Pancreas (tissue), 10 donors: ENCODE measurements at regions not wholly inside any gene's neighbourhood (a gene's known extent, or its start where the extent isn't known, plus 50 kb on each side); places are given as distances from the start of the nearest gene placed in this dataset.

Source experiments
- ATAC-seq, 4 donors: fragments of 200-7000 bp; cut with Tn5 transposase; one replicate each; pipeline versions ENCODE4 v1.8.0 to v1.9.1; 2020; ENCODE audit warnings: mild to moderate bottlenecking in 4 of 4, moderate library complexity in 4 of 4
- DNase-seq, 6 donors: peaks; one replicate each; pipeline ENCODE4 v3.0.0-alpha.2; 2020
- FAIRE-seq: peaks from 2 replicates; lab custom pipeline; 2012; peaks lifted over from hg19 to GRCh38; lab: Jason Lieb, UNC
- H3K27ac ChIP-seq, 4 donors: fragments of 200-600 bp; sonication (generic); 1 replicate in 3 of 4; 2 replicates in 1 of 4; pipeline versions ENCODE4 v1.5.0 to v1.8.0; 2020
- H3K27me3 ChIP-seq, 4 donors: fragments of 200-600 bp; one replicate each; pipeline ENCODE4 v1.8.0; 2021
- H3K36me3 ChIP-seq, 3 donors: fragments of 200-600 bp; sonication (generic) in 1 of 3; one replicate each; pipeline versions ENCODE4 v1.5.0 to v1.8.0; 2020 to 2021
- H3K4me1 ChIP-seq, 3 donors: fragments of 200-600 bp; one replicate each; pipeline ENCODE4 v1.8.0; 2021
- H3K4me3 ChIP-seq, 4 donors: fragments of 200-600 bp; sonication (generic) in 2 of 4; one replicate each; pipeline versions ENCODE4 v1.5.0 to v1.8.0; 2020 to 2021
- H3K9me3 ChIP-seq, 4 donors: fragments of 200-600 bp; one replicate each; pipeline ENCODE4 v1.8.0; 2021
- WGBS, 2 donors: extraction: QIAGEN DNeasy Blood & Tissue Kit; methylation state at CpG; one replicate each; pipeline ENCODE4 v1.1.7; 2013; 5-methylcytosine and 5-hydroxymethylcytosine counted together
- intact Hi-C, 3 donors: fragments of 100-400 bp; cut with DNase I; formaldehyde crosslinking; loops; one replicate each; pipeline versions ENCODE4 v1.11.1 to v1.14.2; 2022
- TF ChIP-seq, protein P1 (sequence below), 4 donors: fragments of 200-600 bp; sonication (generic) in 3 of 4; IDR thresholded peaks; one replicate each; pipeline versions ENCODE4 v1.5.0 to v1.8.0; 2021; ENCODE audit warnings: antibody characterized with exemption in 4 of 4
- donor health status: healthy with polysubstance abuse.
- donor health status: DM: no; HTN: no; CAD: no; lungs with moderate emphysema.
- donor health status: DM: no; HTN: no; CAD: no.
- donor health status: control.
- donor health status: control.
- donor health status: Bipolar disorder and iron deficiency.
- donor health status: DM: yes; HTN: yes; CAD: no.
- donor health status: DM: no; HTN: no; CAD: no.
- donor health status: DM: no; HTN: no; CAD: no.
- donor health status: DM: yes; HTN: yes; CAD: no.

DNA sequence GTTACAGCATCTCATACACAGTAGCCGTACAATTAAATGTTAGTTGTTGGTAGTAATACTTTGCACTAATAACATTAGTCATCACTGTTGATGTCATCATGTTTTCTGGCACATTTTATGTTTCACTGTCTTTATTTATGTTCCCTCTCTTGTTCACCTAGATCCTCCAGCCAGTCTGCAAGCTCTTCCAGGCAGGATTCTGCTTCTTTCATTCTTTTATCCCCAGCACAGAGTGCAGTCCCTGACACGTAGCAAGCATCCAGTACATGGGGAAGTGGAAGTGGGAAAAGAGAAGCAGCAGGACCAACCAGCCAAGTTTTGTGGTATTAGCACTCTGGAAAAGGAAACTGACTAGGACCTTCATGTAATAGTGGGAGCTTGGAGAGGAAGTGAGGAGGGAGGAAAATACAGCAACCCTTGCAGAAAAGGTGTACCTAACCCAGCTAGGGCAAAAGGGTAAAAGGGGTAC, 89.7 kb upstream of the SLC44A1 start:
- WGBS, 2 donors = 77 to 85% methylated on average over 2 of the region's 2 CpGs
- no peak overlapping the region for H3K4me3 ChIP-seq
- H3K9me3 ChIP-seq = no peaks in the 10 kb centered on the region
- H3K4me1 ChIP-seq = no peaks in the 10 kb centered on the region
- no peak overlapping the region for H3K27ac ChIP-seq
- DNase-seq = no peak
- H3K27me3 ChIP-seq = no peaks in the 10 kb centered on the region
- TF ChIP-seq, protein P1, sequence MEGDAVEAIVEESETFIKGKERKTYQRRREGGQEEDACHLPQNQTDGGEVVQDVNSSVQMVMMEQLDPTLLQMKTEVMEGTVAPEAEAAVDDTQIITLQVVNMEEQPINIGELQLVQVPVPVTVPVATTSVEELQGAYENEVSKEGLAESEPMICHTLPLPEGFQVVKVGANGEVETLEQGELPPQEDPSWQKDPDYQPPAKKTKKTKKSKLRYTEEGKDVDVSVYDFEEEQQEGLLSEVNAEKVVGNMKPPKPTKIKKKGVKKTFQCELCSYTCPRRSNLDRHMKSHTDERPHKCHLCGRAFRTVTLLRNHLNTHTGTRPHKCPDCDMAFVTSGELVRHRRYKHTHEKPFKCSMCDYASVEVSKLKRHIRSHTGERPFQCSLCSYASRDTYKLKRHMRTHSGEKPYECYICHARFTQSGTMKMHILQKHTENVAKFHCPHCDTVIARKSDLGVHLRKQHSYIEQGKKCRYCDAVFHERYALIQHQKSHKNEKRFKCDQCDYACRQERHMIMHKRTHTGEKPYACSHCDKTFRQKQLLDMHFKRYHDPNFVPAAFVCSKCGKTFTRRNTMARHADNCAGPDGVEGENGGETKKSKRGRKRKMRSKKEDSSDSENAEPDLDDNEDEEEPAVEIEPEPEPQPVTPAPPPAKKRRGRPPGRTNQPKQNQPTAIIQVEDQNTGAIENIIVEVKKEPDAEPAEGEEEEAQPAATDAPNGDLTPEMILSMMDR (IDR thresholded peaks at IDR 0.05) = no peak
- peak in 2 of 4 donors; percentile 27 to 31 for ATAC-seq
- no peaks in the 10 kb centered on the region for H3K36me3 ChIP-seq
- intact Hi-C loops = loop anchor here in 1 of 3 donors (10.0 kb wide), 1 partner anchor 230 kb away; the partner anchor contains the start of gene ABCA1
- no peak for FAIRE-seq

DNA sequence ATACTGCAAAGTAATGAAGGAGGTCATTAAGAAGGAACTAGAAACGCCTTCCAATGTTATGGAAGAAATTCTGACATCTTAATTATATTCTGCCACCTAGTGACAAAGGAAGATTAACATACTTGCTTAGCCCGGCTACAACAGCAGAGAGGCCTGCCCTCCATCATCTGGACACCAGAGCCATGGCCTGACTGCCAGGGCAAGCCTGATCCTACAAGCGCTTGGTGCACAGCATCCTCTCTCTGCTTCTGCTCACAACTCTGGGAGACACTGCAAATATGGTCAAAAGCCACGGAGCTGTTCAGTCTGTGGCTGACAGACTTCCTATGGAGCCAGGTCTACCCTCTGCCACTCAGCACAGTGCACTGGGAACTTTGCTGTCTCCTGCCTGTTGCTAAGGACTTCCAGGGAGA, 87.3 kb upstream of the SLC44A1 start:
- peak; percentile 91 to 97 (median 94) for ATAC-seq
- TF ChIP-seq, protein P1 (IDR thresholded peaks at IDR 0.05) = peak in 3 of 4 donors; percentile 16 to 29 (median 19)
- Histone ChIP-seq H3K9me3 (no peaks in the 10 kb centered on the region), H3K27ac (no peak overlapping the region), H3K27me3 (no peaks in the 10 kb centered on the region), H3K4me3 (no peak overlapping the region), H3K4me1 (no peaks in the 10 kb centered on the region), H3K36me3 (no peaks in the 10 kb centered on the region)
- peak in 4 of 6 donors; percentile 23 to 47 (median 40) for DNase-seq
- intact Hi-C loops = loop anchor here in 1 of 3 donors (10.0 kb wide), 1 partner anchor 232 kb away; the partner anchor contains the start of gene ABCA1
- WGBS, 2 donors = 7 to 13% methylated on average over 4 of the region's 4 CpGs
- peak; percentile 80 for FAIRE-seq

DNA sequence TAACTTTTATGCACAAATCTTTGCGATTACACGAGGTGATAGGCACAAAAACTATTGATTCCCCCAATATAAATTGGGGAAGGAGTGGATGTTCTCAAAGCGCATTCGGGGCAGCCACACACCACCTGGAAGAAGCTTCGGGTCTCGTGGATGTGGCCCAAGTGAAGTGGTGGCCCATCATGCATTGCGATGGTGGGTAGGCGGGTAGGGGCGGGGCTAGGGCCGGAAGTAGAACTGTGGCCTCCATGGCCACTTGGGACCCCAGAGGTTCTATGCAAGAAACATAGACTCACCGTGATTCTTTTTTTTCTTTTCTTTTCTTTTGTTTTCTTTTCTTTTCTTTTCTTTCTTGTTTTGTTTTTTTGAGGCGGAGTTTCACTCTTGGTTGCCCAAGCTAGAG, 86.4 kb upstream of the SLC44A1 start:
- 87 to 93% methylated on average over 12 of the region's 12 CpGs for WGBS, 2 donors
- no peak overlapping the region for H3K4me3 ChIP-seq
- H3K4me1 ChIP-seq = no peaks in the 10 kb centered on the region
- no peaks in the 10 kb centered on the region for H3K27me3 ChIP-seq
- intact Hi-C loops = loop anchor here in 1 of 3 donors (10.0 kb wide), 1 partner anchor 233 kb away; the partner anchor contains the start of gene ABCA1
- H3K9me3 ChIP-seq = no peaks in the 10 kb centered on the region
- FAIRE-seq (no peak), ATAC-seq (no peak), DNase-seq (no peak)
- H3K27ac ChIP-seq = no peak overlapping the region
- TF ChIP-seq, protein P1 (IDR thresholded peaks at IDR 0.05) = no peak
- H3K36me3 ChIP-seq = no peaks in the 10 kb centered on the region

DNA sequence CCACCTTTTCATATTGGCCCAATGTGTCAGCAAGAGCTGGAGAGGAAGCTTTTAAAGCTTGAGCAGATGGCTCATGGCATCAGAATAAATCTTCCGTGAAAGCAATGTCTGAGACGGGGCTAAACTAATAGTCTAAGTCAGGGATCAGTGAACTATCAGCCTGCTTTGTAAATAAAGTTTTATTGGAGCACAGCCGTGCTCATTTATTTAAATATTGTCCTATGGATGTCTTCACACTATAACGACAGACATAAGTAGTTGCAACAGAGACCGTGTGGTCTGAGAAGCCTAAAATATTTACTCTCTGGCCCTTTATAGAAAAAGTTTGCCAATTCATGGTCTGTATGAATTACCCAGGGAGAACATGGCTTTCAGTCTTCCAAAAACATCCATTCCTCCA, 85.6 kb upstream of the SLC44A1 start:
- no peak for DNase-seq
- no peaks in the 10 kb centered on the region for H3K27me3 ChIP-seq
- H3K36me3 ChIP-seq = no peaks in the 10 kb centered on the region
- intact Hi-C loops = loop anchor here in 1 of 3 donors (10.0 kb wide), 1 partner anchor 234 kb away; the partner anchor contains the start of gene ABCA1
- 68 to 70% methylated on average over 5 of the region's 5 CpGs for WGBS, 2 donors
- ATAC-seq = no peak
- TF ChIP-seq, protein P1 (IDR thresholded peaks at IDR 0.05) = no peak
- H3K9me3 ChIP-seq = no peaks in the 10 kb centered on the region
- FAIRE-seq = no peak
- H3K4me1 ChIP-seq = no peaks in the 10 kb centered on the region
- no peak overlapping the region for H3K4me3 ChIP-seq
- H3K27ac ChIP-seq = no peak overlapping the region

DNA sequence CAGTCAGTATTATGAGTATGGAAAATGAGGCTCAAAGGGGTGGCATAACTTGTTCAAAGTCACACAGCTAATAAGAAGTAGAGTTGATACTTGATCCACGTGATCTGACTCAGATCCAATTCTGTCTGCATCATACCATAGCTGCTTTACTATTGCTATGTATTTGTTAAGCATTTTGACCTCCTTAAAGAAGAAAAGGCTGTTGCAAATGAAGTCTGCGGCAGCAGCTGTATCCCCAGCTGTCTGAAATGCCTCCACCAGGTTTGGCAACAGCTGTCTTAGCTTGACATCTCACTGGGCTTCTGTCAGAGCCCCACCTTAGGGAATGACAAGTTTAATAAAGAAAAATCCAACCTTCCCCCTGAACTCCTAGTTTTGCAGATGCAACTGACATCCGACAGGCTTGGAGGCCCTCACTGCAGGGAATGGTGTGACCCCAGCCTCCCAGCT, 75.6 kb upstream of the SLC44A1 start:
- TF ChIP-seq, protein P1 (IDR thresholded peaks at IDR 0.05) = no peak
- no peaks in the 10 kb centered on the region for H3K9me3 ChIP-seq
- FAIRE-seq (no peak), ATAC-seq (no peak), DNase-seq (no peak)
- intact Hi-C loops = loop anchor here in 1 of 3 donors (10.0 kb wide), 2 partner anchors 64 to 246 kb away; no protein-coding TSS in a partner anchor
- no peaks in the 10 kb centered on the region for H3K4me1 ChIP-seq
- H3K36me3 ChIP-seq = no peaks in the 10 kb centered on the region
- 85 to 86% methylated on average over 3 of the region's 3 CpGs for WGBS, 2 donors
- no peak overlapping the region for H3K4me3 ChIP-seq
- H3K27ac ChIP-seq = no peak overlapping the region
- H3K27me3 ChIP-seq = no peaks in the 10 kb centered on the region
